Lower lobe of right lung (tissue), 2 donors: ENCODE measurements at regions not wholly inside any gene's neighbourhood (a gene's known extent, or its start where the extent isn't known, plus 50 kb on each side); places are given as distances from the start of the nearest gene placed in this dataset.
A peak's percentile ranks its signal among the peaks of the same experiment; 100 is the strongest.

Source experiments
- ATAC-seq, 2 donors: fragments of 200-7000 bp; cut with Tn5 transposase; one replicate each; pipeline ENCODE4 v1.9.1; 2020 to 2022; ENCODE audit warnings: mild to moderate bottlenecking in 2 of 2, moderate library complexity in 2 of 2
- DNase-seq: peaks from one replicate; pipeline ENCODE4 v3.0.0-alpha.2; 2020
- H3K27ac ChIP-seq: fragments of 200-600 bp; one replicate; pipeline ENCODE4 v1.8.0; 2022
- H3K27me3 ChIP-seq: fragments of 200-600 bp; one replicate; pipeline ENCODE4 v1.8.0; 2022; ENCODE audit warnings: low read depth
- H3K36me3 ChIP-seq: fragments of 200-600 bp; one replicate; pipeline ENCODE4 v1.8.0; 2022; ENCODE audit warnings: mild to moderate bottlenecking
- H3K4me1 ChIP-seq: fragments of 200-600 bp; one replicate; pipeline ENCODE4 v1.8.0; 2022
- H3K4me3 ChIP-seq: fragments of 200-600 bp; one replicate; pipeline ENCODE4 v1.8.0; 2022; ENCODE audit warnings: mild to moderate bottlenecking
- H3K9me3 ChIP-seq: fragments of 200-600 bp; one replicate; pipeline ENCODE4 v1.8.0; 2022
- CTCF ChIP-seq: fragments of 200-600 bp; IDR thresholded peaks from one replicate; pipeline ENCODE4 v1.8.0; 2022; ENCODE audit warnings: antibody characterized with exemption, mild to moderate bottlenecking
- intact Hi-C: fragments of 100-400 bp; cut with DNase I; formaldehyde crosslinking; loops from one replicate; pipeline ENCODE4 v1.11.0; 2022
- donor health status: DM: no; HTN: yes; CAD: no; lungs with severe emphysema.

DNA sequence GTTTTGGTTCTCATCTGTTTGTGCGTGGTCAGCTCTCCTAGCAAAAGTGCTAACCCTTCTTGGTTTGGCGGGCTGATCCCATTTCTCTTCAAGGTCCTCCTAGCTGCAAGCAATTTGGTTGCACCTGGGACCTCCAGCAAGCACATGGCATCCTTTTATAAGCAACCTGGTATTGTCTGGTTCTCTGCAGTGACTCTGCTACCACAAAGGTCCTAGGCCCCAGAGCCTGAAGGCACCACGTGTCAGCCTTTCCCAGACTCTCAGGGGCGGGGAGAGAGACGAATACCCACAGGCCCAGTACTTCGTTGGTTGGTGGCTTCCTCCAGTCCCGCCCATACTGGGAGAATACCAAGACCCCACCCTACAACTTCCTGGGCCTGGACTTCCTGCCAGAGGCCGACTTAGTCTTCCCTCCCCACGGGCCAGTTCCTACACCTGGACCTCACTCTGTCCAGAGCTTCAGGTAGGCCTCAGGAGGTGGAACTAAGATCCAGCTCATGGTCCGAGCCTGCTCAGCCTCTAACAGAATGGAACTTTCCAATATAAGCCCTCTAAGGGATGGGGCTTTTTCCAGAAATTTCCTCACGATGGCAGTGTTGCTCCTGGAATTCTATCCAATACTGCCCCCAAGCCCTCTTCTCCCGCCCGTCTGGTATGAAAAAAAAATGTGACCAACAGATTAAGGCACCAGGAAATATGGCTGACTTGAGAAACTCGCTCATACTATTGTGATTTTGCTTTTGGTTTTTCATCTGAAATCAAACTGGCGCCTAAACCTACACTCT lies 192.5 kb upstream of the STK26 start:
- H3K27ac ChIP-seq: peak overlapping the region; percentile 60

DNA sequence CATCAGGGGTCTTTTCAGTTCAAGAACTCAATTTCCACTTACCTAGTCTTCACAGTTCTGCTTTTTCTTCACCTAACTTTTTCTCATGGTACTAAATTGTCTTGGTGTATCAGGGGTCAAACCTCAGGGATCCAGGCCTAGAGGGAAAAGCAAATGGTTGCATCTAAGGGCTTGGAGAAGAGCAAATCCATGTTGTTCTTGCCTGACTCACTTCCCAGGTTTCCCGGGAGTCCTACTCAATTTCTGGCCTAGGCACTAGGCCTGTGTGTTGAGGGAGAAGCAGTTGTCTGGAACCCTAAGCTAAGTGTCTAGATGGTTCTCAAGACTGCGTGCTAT lies 191.9 kb upstream of the STK26 start:
- ATAC-seq (peak in 1 of 2 donors; percentile 24), DNase-seq (no peak)
- H3K9me3 ChIP-seq: no peaks in the 10 kb centered on the region
- peak overlapping the region; percentile 31 for H3K4me3 ChIP-seq
- H3K4me1 ChIP-seq: no peaks in the 10 kb centered on the region
- peak overlapping the region; percentile 60 for H3K27ac ChIP-seq
- intact Hi-C loops: no loop called here
- no peak for TF ChIP-seq CTCF
- H3K27me3 ChIP-seq: no peaks in the 10 kb centered on the region
- no peaks in the 10 kb centered on the region for H3K36me3 ChIP-seq

More for the DNA sequence above, 192.5 kb upstream of the STK26 start:
- TF ChIP-seq CTCF: peak; percentile 46
- no peaks in the 10 kb centered on the region for H3K4me1 ChIP-seq
- no peaks in the 10 kb centered on the region for H3K36me3 ChIP-seq
- intact Hi-C loops: no loop called here
- no peaks in the 10 kb centered on the region for H3K9me3 ChIP-seq
- ATAC-seq (peak; percentile 87 to 95), DNase-seq (peak; percentile 67)
- no peaks in the 10 kb centered on the region for H3K27me3 ChIP-seq
- H3K4me3 ChIP-seq: peak overlapping the region; percentile 31

GRCh38 chrX:131836161-131836560 lies 186.9 kb upstream of the STK26 start:
- no peak overlapping the region for H3K27ac ChIP-seq
- ATAC-seq: no peak
- H3K9me3 ChIP-seq: no peaks in the 10 kb centered on the region
- intact Hi-C loops: no loop called here
- no peak for TF ChIP-seq CTCF
- H3K4me3 ChIP-seq: no peak overlapping the region
- no peak for DNase-seq
- H3K27me3 ChIP-seq: no peaks in the 10 kb centered on the region
- H3K36me3 ChIP-seq: no peaks in the 10 kb centered on the region
- H3K4me1 ChIP-seq: no peaks in the 10 kb centered on the region

DNA sequence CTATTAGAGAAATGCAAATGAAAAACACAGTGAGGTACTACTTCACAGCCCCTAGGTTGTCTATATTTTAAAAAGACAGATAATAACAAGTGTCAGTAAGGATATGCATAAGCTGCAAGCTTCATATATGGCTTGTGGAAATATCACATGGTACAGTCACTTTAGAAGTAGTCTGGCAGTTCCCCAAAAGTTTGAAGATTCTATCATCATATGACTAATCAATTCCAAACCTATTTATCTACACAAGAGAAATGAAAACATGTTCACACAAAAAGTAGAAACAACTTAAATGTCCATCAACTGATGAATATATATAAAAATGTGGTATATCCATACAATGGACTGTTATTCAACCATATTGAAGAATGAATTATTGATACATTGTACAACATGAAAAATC lies 185.8 kb upstream of the STK26 start:
- H3K4me3 ChIP-seq: no peak overlapping the region
- intact Hi-C loops: no loop called here
- no peak for ATAC-seq
- no peak for TF ChIP-seq CTCF
- H3K27me3 ChIP-seq: no peaks in the 10 kb centered on the region
- H3K4me1 ChIP-seq: no peaks in the 10 kb centered on the region
- no peaks in the 10 kb centered on the region for H3K9me3 ChIP-seq
- no peak for DNase-seq
- no peaks in the 10 kb centered on the region for H3K36me3 ChIP-seq
- no peak overlapping the region for H3K27ac ChIP-seq

- Histone ChIP-seq H3K27ac (no peak overlapping the region), H3K4me1 (no peaks in the 10 kb centered on the region), H3K9me3 (no peaks in the 10 kb centered on the region), H3K36me3 (no peaks in the 10 kb centered on the region), H3K4me3 (no peak overlapping the region), H3K27me3 (no peaks in the 10 kb centered on the region)
- peak in 1 of 2 donors; percentile 12 for ATAC-seq
- no peak for DNase-seq
- TF ChIP-seq CTCF: no peak
- intact Hi-C loops: no loop called here
Measured at GRCh38 chrX:131840799-131841495, 182.2 kb upstream of the STK26 start.
